ENCODE measurements at regions not wholly inside any gene's neighbourhood (a gene's known extent, or its start where the extent isn't known, plus 50 kb on each side); places are given as distances from the start of the nearest gene placed in this dataset.

GRCh38 chr2:173740639-173741038 is 224.5 kb downstream of the SP3 start:
- intact Hi-C loops (cut with micrococcal nuclease; ENCODE audit: unreplicated experiment), result no loop called here
- POLR2A ChIA-PET (ENCODE audit: low non-redundant PET), result no interaction called here
- no TSS peak for BruUV-seq (replicated peaks)

GRCh38 chr2:173741759-173742158 is 223.4 kb downstream of the SP3 start:
- no peak for DNase-seq (ENCODE audit: low spot score)
- Histone ChIP-seq H3K4me3 (ENCODE audit: low read depth, low read length, poor library complexity, severe bottlenecking) (no peak overlapping the region), H3K27ac (ENCODE audit: low read depth, low read length, poor library complexity, severe bottlenecking) (no peak overlapping the region), H3K27me3 (replicated peaks; ENCODE audit: insufficient read depth, low read depth, low read length, poor library complexity) (no peaks in the 10 kb centered on the region), H3K4me1 (ENCODE audit: insufficient read depth, low read length, poor library complexity, severe bottlenecking) (no peaks in the 10 kb centered on the region), H3K9me3 (ENCODE audit: low read depth, low read length, poor library complexity, severe bottlenecking) (no peaks in the 10 kb centered on the region), H3K36me3 (ENCODE audit: insufficient read depth, low read length, poor library complexity, severe bottlenecking) (no peaks in the 10 kb centered on the region)
- intact Hi-C loops (cut with micrococcal nuclease; ENCODE audit: unreplicated experiment), result no loop called here
- ChIA-PET CTCF (no interaction called here), POLR2A (ENCODE audit: low non-redundant PET) (no interaction called here)
- no TSS peak for BruUV-seq (replicated peaks)
- TF ChIP-seq EZH2 (IDR thresholded peaks at IDR 0.05; ENCODE audit: borderline replicate concordance, low read depth, low read length, poor library complexity, severe bottlenecking) (no peak), CTCF (conservative IDR thresholded peaks at IDR 0.05; ENCODE audit: low read depth, low read length) (no peak)

More at GRCh38 chr2:173740639-173741038, 224.5 kb downstream of the SP3 start:
- H3K4me3 ChIP-seq (ENCODE audit: low read depth, low read length, poor library complexity, severe bottlenecking), result no peak overlapping the region
- CTCF ChIA-PET, result no interaction called here
- H3K27me3 ChIP-seq (replicated peaks; ENCODE audit: insufficient read depth, low read depth, low read length, poor library complexity), result no peaks in the 10 kb centered on the region
- H3K4me1 ChIP-seq (ENCODE audit: insufficient read depth, low read length, poor library complexity, severe bottlenecking), result no peaks in the 10 kb centered on the region
- TF ChIP-seq EZH2 (IDR thresholded peaks at IDR 0.05; ENCODE audit: borderline replicate concordance, low read depth, low read length, poor library complexity, severe bottlenecking) (no peak), CTCF (conservative IDR thresholded peaks at IDR 0.05; ENCODE audit: low read depth, low read length) (no peak)
- no peaks in the 10 kb centered on the region for H3K9me3 ChIP-seq (ENCODE audit: low read depth, low read length, poor library complexity, severe bottlenecking)
- no peak for DNase-seq (ENCODE audit: low spot score)
- no peaks in the 10 kb centered on the region for H3K36me3 ChIP-seq (ENCODE audit: insufficient read depth, low read length, poor library complexity, severe bottlenecking)
- H3K27ac ChIP-seq (ENCODE audit: low read depth, low read length, poor library complexity, severe bottlenecking), result no peak overlapping the region

GRCh38 chr2:173747035-173747434 is 218.1 kb downstream of the SP3 start:
- intact Hi-C loops (cut with micrococcal nuclease; ENCODE audit: unreplicated experiment), result no loop called here
- Histone ChIP-seq H3K4me1 (ENCODE audit: insufficient read depth, low read length, poor library complexity, severe bottlenecking) (peaks cover 11% of the 10 kb centered on the region), H3K36me3 (ENCODE audit: insufficient read depth, low read length, poor library complexity, severe bottlenecking) (no peaks in the 10 kb centered on the region), H3K4me3 (ENCODE audit: low read depth, low read length, poor library complexity, severe bottlenecking) (no peak overlapping the region), H3K27ac (ENCODE audit: low read depth, low read length, poor library complexity, severe bottlenecking) (no peak overlapping the region), H3K27me3 (replicated peaks; ENCODE audit: insufficient read depth, low read depth, low read length, poor library complexity) (no peaks in the 10 kb centered on the region), H3K9me3 (ENCODE audit: low read depth, low read length, poor library complexity, severe bottlenecking) (no peaks in the 10 kb centered on the region)
- ChIA-PET CTCF (no interaction called here), POLR2A (ENCODE audit: low non-redundant PET) (no interaction called here)
- BruUV-seq (replicated peaks), result no TSS peak
- no peak for TF ChIP-seq EZH2 (IDR thresholded peaks at IDR 0.05; ENCODE audit: borderline replicate concordance, low read depth, low read length, poor library complexity, severe bottlenecking)
- no peak for TF ChIP-seq CTCF (conservative IDR thresholded peaks at IDR 0.05; ENCODE audit: low read depth, low read length)
- no peak for DNase-seq (ENCODE audit: low spot score)

Measured in A673 (cell line).